ENCODE measurements at regions not wholly inside any gene's neighbourhood (a gene's known extent, or its start where the extent isn't known, plus 50 kb on each side); places are given as distances from the start of the nearest gene placed in this dataset.
A peak's percentile ranks its signal among the peaks of the same experiment; 100 is the strongest.

DNA sequence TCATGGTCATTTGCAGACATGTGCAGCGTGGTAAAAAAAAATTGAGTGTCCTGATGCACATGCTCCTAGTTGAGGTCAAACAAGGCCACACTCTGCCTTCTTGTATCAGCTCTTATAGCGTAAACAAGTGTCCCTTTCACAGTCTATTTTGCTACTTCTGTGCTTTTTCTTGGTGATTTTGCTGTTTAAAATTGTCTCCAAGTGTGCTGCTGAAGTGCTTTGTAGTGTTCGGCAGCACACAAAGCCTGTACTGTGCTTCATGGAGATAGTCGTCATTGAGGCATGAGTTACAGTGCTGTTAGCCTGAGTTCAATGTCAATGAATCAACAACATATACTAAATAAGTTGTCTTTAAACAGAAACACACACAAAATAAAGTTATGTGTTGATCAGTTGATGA lies 690.4 kb upstream of the MEF2C start:
- no peaks in the 10 kb centered on the region for H3K36me3 ChIP-seq (ENCODE audit: insufficient read depth, low read length)
- no peaks in the 10 kb centered on the region for H3K27me3 ChIP-seq (ENCODE audit: insufficient read depth, low read length)
- H3K4me1 ChIP-seq (ENCODE audit: insufficient read depth, low read length), result no peaks in the 10 kb centered on the region
- no peak overlapping the region for H3K4me3 ChIP-seq (ENCODE audit: insufficient read depth, low read depth, low read length)
- no peaks in the 10 kb centered on the region for H3K27me3 Mint-ChIP-seq (ENCODE audit: low read depth, unreplicated experiment)
- H3K4me2 ChIP-seq (ENCODE audit: low read length), result no peak overlapping the region
- H3K9ac ChIP-seq (ENCODE audit: low read length), result no peak overlapping the region
- no peaks in the 10 kb centered on the region for H3K36me3 Mint-ChIP-seq (ENCODE audit: low read depth, unreplicated experiment)
- no peak overlapping the region for H3K27ac Mint-ChIP-seq (ENCODE audit: unreplicated experiment)
- FAIRE-seq, result peak; percentile 23
- H4K20me1 ChIP-seq (ENCODE audit: insufficient read depth, low read length), result no peaks in the 10 kb centered on the region
- no peak overlapping the region for H2AFZ ChIP-seq (ENCODE audit: low read depth, low read length)
- DNase-seq (ENCODE audit: low read depth), result no peak
- TF ChIP-seq EZH2 (IDR thresholded peaks at IDR 0.05; ENCODE audit: insufficient read depth, low read length), result no peak
- TF ChIP-seq, protein P1, sequence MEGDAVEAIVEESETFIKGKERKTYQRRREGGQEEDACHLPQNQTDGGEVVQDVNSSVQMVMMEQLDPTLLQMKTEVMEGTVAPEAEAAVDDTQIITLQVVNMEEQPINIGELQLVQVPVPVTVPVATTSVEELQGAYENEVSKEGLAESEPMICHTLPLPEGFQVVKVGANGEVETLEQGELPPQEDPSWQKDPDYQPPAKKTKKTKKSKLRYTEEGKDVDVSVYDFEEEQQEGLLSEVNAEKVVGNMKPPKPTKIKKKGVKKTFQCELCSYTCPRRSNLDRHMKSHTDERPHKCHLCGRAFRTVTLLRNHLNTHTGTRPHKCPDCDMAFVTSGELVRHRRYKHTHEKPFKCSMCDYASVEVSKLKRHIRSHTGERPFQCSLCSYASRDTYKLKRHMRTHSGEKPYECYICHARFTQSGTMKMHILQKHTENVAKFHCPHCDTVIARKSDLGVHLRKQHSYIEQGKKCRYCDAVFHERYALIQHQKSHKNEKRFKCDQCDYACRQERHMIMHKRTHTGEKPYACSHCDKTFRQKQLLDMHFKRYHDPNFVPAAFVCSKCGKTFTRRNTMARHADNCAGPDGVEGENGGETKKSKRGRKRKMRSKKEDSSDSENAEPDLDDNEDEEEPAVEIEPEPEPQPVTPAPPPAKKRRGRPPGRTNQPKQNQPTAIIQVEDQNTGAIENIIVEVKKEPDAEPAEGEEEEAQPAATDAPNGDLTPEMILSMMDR (IDR thresholded peaks at IDR 0.05; ENCODE audit: insufficient read depth, low read depth, low read length), result no peak
- H3K9me3 Mint-ChIP-seq (ENCODE audit: unreplicated experiment), result no peaks in the 10 kb centered on the region
- H3K4me1 Mint-ChIP-seq (ENCODE audit: low read depth, unreplicated experiment), result peaks cover 1% of the 10 kb centered on the region
- H3K79me2 ChIP-seq (ENCODE audit: insufficient read depth, low read length), result no peaks in the 10 kb centered on the region
- H3K9me3 ChIP-seq (ENCODE audit: insufficient read depth, low read depth, low read length), result no peaks in the 10 kb centered on the region
- no peak overlapping the region for H3K27ac ChIP-seq (ENCODE audit: low read depth, low read length)
- no peak overlapping the region for H3K4me3 Mint-ChIP-seq (ENCODE audit: unreplicated experiment)

GRCh38 chr5:89572696-89573095 lies 689.7 kb upstream of the MEF2C start:
- no peak overlapping the region for H3K9ac ChIP-seq (ENCODE audit: low read length)
- no peak overlapping the region for H3K4me2 ChIP-seq (ENCODE audit: low read length)
- no peaks in the 10 kb centered on the region for H3K79me2 ChIP-seq (ENCODE audit: insufficient read depth, low read length)
- H3K9me3 ChIP-seq (ENCODE audit: insufficient read depth, low read depth, low read length), result no peaks in the 10 kb centered on the region
- DNase-seq (ENCODE audit: low read depth), result peak; percentile 84
- H4K20me1 ChIP-seq (ENCODE audit: insufficient read depth, low read length), result no peaks in the 10 kb centered on the region
- Mint-ChIP-seq H3K27me3 (ENCODE audit: low read depth, unreplicated experiment) (no peaks in the 10 kb centered on the region), H3K4me1 (ENCODE audit: low read depth, unreplicated experiment) (peaks cover 1% of the 10 kb centered on the region), H3K36me3 (ENCODE audit: low read depth, unreplicated experiment) (no peaks in the 10 kb centered on the region), H3K27ac (ENCODE audit: unreplicated experiment) (no peak overlapping the region), H3K4me3 (ENCODE audit: unreplicated experiment) (no peak overlapping the region), H3K9me3 (ENCODE audit: unreplicated experiment) (no peaks in the 10 kb centered on the region)
- H3K4me3 ChIP-seq (ENCODE audit: insufficient read depth, low read depth, low read length), result no peak overlapping the region
- no peaks in the 10 kb centered on the region for H3K4me1 ChIP-seq (ENCODE audit: insufficient read depth, low read length)
- no peak overlapping the region for H3K27ac ChIP-seq (ENCODE audit: low read depth, low read length)
- FAIRE-seq, result no peak
- no peak for TF ChIP-seq EZH2 (IDR thresholded peaks at IDR 0.05; ENCODE audit: insufficient read depth, low read length)
- TF ChIP-seq, protein P1 (IDR thresholded peaks at IDR 0.05; ENCODE audit: insufficient read depth, low read depth, low read length), result no peak
- H2AFZ ChIP-seq (ENCODE audit: low read depth, low read length), result peak overlapping the region; percentile 6
- no peaks in the 10 kb centered on the region for H3K27me3 ChIP-seq (ENCODE audit: insufficient read depth, low read length)
- no peaks in the 10 kb centered on the region for H3K36me3 ChIP-seq (ENCODE audit: insufficient read depth, low read length)

DNA sequence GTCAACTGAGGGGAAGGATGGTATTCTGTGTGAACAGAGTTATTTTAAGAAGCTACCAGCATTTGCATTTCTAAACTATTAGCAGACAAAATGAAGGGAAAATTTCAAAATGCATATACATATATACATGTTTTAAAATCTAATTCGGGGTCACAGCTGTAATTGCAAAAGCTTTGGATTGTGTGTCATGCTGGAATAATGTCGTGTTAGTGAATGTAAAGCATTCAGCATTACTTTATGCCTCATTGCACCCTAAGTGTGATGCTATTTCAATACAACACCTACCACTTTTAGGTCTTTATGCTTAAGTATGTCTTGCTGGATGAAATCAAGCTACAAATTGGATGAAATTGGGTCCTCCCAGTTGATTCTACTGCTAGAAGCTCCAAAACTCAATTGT lies 687.6 kb upstream of the MEF2C start:
- no peaks in the 10 kb centered on the region for H3K79me2 ChIP-seq (ENCODE audit: insufficient read depth, low read length)
- no peaks in the 10 kb centered on the region for H3K27me3 Mint-ChIP-seq (ENCODE audit: low read depth, unreplicated experiment)
- H3K4me2 ChIP-seq (ENCODE audit: low read length), result no peak overlapping the region
- no peak overlapping the region for H3K4me3 Mint-ChIP-seq (ENCODE audit: unreplicated experiment)
- TF ChIP-seq, protein P1 (IDR thresholded peaks at IDR 0.05; ENCODE audit: insufficient read depth, low read depth, low read length), result no peak
- TF ChIP-seq EZH2 (IDR thresholded peaks at IDR 0.05; ENCODE audit: insufficient read depth, low read length), result no peak
- no peaks in the 10 kb centered on the region for H3K36me3 ChIP-seq (ENCODE audit: insufficient read depth, low read length)
- no peaks in the 10 kb centered on the region for H3K36me3 Mint-ChIP-seq (ENCODE audit: low read depth, unreplicated experiment)
- H3K4me3 ChIP-seq (ENCODE audit: insufficient read depth, low read depth, low read length), result no peak overlapping the region
- H3K27ac Mint-ChIP-seq (ENCODE audit: unreplicated experiment), result no peak overlapping the region
- peaks cover 1% of the 10 kb centered on the region for H3K4me1 Mint-ChIP-seq (ENCODE audit: low read depth, unreplicated experiment)
- H3K27ac ChIP-seq (ENCODE audit: low read depth, low read length), result no peak overlapping the region
- H3K9me3 Mint-ChIP-seq (ENCODE audit: unreplicated experiment), result no peaks in the 10 kb centered on the region
- DNase-seq (ENCODE audit: low read depth) (peak; percentile 33), FAIRE-seq (no peak)
- no peak overlapping the region for H3K9ac ChIP-seq (ENCODE audit: low read length)
- H4K20me1 ChIP-seq (ENCODE audit: insufficient read depth, low read length), result no peaks in the 10 kb centered on the region
- no peaks in the 10 kb centered on the region for H3K9me3 ChIP-seq (ENCODE audit: insufficient read depth, low read depth, low read length)
- no peak overlapping the region for H2AFZ ChIP-seq (ENCODE audit: low read depth, low read length)
- H3K27me3 ChIP-seq (ENCODE audit: insufficient read depth, low read length), result no peaks in the 10 kb centered on the region
- H3K4me1 ChIP-seq (ENCODE audit: insufficient read depth, low read length), result no peaks in the 10 kb centered on the region
